Neural progenitor cell (in vitro differentiated cells): ENCODE measurements at regions not wholly inside any gene's neighbourhood (a gene's known extent, or its start where the extent isn't known, plus 50 kb on each side); places are given as distances from the start of the nearest gene placed in this dataset.

Source experiments
- CTCF ChIP-seq: fragments of 200-600 bp; sonication (generic); IDR thresholded peaks from 2 replicates; pipeline ENCODE4 v1.5.1; 2017; ENCODE audit warnings: antibody characterized with exemption, mild to moderate bottlenecking
- EZH2 ChIP-seq: fragments of 200-600 bp; sonication (generic); IDR thresholded peaks from 2 replicates; pipeline ENCODE4 v1.6.1; 2017; ENCODE audit warnings: antibody characterized with exemption, mild to moderate bottlenecking, moderate library complexity
- EZH2phosphoT487 ChIP-seq: fragments of 200-600 bp; sonication (generic); IDR thresholded peaks from 2 replicates; pipeline ENCODE4 v1.6.1; 2017; ENCODE audit warnings: antibody characterized with exemption

DNA sequence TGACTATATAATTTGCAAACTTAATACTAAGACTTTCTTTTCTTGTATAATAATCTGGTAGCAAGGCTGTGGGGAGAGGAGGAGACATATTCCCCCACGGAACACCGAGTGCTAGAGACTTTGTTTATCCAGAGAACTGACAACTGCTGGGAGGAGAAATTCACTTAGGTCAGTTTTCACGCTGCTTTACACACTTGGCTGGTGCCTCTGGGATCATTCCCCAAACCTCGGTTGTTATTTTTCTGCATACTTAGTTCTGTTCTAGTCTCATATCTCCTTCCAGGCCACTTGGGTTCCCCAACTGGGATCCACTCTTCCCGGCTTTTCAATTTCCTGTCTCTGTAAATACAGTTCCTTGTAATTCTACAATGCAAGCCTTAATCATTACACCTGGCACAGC is 238.2 kb upstream of the ADAMTS16 start:
- TF ChIP-seq CTCF (no peak), EZH2 (no peak), EZH2phosphoT487 (no peak)
